Endodermal cell (in vitro differentiated cells): ENCODE measurements at regions not wholly inside any gene's neighbourhood (a gene's known extent, or its start where the extent isn't known, plus 50 kb on each side); places are given as distances from the start of the nearest gene placed in this dataset.

ENCODE experiments used
- DNase-seq: peaks from one replicate; pipeline ENCODE4 v3.0.0-alpha.2; 2017
- H3K27ac ChIP-seq: 2 replicates; pipeline ENCODE4 v1.5.1; 2013; ENCODE audit warnings: mild to moderate bottlenecking, low read depth, low read length, moderate library complexity
- H3K27me3 ChIP-seq: 2 replicates; pipeline ENCODE4 v1.6.1; 2013; ENCODE audit warnings: mild to moderate bottlenecking, low read length, moderate library complexity; ENCODE audit not compliant: insufficient read depth, control insufficient read depth, poor library complexity, severe bottlenecking
- H3K36me3 ChIP-seq: 2 replicates; pipeline ENCODE4 v1.7.0; 2013; ENCODE audit warnings: mild to moderate bottlenecking, low read length, moderate library complexity; ENCODE audit not compliant: control insufficient read depth, insufficient read depth
- H3K4me1 ChIP-seq: one replicate; pipeline ENCODE4 v1.7.0; 2013; ENCODE audit warnings: low read length; ENCODE audit not compliant: control insufficient read depth, insufficient read depth
- H3K4me3 ChIP-seq: 2 replicates; pipeline ENCODE4 v1.5.1; 2013; ENCODE audit warnings: mild to moderate bottlenecking, low read length, moderate library complexity
- H3K9ac ChIP-seq: 2 replicates; pipeline ENCODE4 v1.6.1; 2013; ENCODE audit warnings: mild to moderate bottlenecking, low read length, moderate library complexity; ENCODE audit not compliant: poor library complexity, severe bottlenecking; ENCODE audit errors: extremely low read depth
- H3K9me3 ChIP-seq: 2 replicates; pipeline ENCODE4 v1.6.1; 2013; ENCODE audit warnings: mild to moderate bottlenecking, low read length, moderate library complexity; ENCODE audit not compliant: control insufficient read depth
- H3K27ac Mint-ChIP-seq: 2 replicates; pipeline ENCODE4 v1.8.0; 2020; ENCODE audit warnings: mixed read lengths
- H3K27me3 Mint-ChIP-seq: 2 replicates; pipeline ENCODE4 v1.8.0; 2021; ENCODE audit warnings: mild to moderate bottlenecking, mixed read lengths; ENCODE audit not compliant: insufficient read depth
- H3K36me3 Mint-ChIP-seq: 2 replicates; pipeline ENCODE4 v1.8.0; 2020; ENCODE audit warnings: low read depth, mixed read lengths
- H3K4me1 Mint-ChIP-seq: 2 replicates; pipeline ENCODE4 v1.8.0; 2020; ENCODE audit warnings: mixed read lengths
- H3K4me3 Mint-ChIP-seq: 2 replicates; pipeline ENCODE4 v1.8.0; 2020; ENCODE audit warnings: mild to moderate bottlenecking, moderate library complexity, mixed read lengths
- H3K9me3 Mint-ChIP-seq: 2 replicates; pipeline ENCODE4 v1.8.0; 2020; ENCODE audit warnings: mild to moderate bottlenecking, mixed read lengths
- WGBS, 2 experiments: methylation state at CpG; one replicate each; pipeline versions ENCODE4 v1.1.5 to v1.1.7; 2013; ENCODE audit warnings: missing lambda C conversion rate in 2 of 2, mixed read lengths in 1 of 2; ENCODE audit not compliant: insufficient coverage in 1 of 2, insufficient read length in 1 of 2; 5-methylcytosine and 5-hydroxymethylcytosine counted together
- TF ChIP-seq, protein P1 (sequence below): fragments of 200-600 bp; sonication (generic); conservative IDR thresholded peaks from 2 replicates; pipeline ENCODE4 v1.5.0; 2021; ENCODE audit warnings: antibody characterized with exemption, mild to moderate bottlenecking

DNA sequence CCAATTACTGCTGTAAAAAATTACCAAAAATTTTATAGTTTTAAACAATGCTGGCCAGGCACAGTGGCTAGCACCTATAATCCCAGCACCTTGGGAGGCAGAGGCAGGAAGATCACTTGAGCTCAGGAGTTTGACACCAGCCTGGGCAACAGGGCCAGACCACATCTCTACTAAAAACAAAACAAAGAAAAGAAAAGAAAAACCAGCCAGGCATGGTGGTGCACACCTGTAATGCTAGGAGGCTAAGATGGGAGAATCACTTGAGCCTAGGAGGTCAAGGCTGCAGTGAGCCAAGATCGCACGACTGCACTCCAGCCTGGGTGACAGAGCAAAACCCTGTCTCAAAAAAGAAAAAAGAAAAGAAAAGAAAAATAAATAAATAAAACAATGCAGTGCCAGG is 54.0 kb upstream of the ARID2 start:
- peaks cover 5% of the 10 kb centered on the region for H3K4me1 ChIP-seq
- no peaks in the 10 kb centered on the region for H3K4me1 Mint-ChIP-seq
- H3K9me3 ChIP-seq, result no peaks in the 10 kb centered on the region
- H3K4me3 Mint-ChIP-seq, result no peak overlapping the region
- H3K27me3 ChIP-seq, result peaks cover 48% of the 10 kb centered on the region
- TF ChIP-seq, protein P1, sequence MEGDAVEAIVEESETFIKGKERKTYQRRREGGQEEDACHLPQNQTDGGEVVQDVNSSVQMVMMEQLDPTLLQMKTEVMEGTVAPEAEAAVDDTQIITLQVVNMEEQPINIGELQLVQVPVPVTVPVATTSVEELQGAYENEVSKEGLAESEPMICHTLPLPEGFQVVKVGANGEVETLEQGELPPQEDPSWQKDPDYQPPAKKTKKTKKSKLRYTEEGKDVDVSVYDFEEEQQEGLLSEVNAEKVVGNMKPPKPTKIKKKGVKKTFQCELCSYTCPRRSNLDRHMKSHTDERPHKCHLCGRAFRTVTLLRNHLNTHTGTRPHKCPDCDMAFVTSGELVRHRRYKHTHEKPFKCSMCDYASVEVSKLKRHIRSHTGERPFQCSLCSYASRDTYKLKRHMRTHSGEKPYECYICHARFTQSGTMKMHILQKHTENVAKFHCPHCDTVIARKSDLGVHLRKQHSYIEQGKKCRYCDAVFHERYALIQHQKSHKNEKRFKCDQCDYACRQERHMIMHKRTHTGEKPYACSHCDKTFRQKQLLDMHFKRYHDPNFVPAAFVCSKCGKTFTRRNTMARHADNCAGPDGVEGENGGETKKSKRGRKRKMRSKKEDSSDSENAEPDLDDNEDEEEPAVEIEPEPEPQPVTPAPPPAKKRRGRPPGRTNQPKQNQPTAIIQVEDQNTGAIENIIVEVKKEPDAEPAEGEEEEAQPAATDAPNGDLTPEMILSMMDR, result no peak
- no peak overlapping the region for H3K9ac ChIP-seq
- no peaks in the 10 kb centered on the region for H3K36me3 ChIP-seq
- no peak overlapping the region for H3K27ac ChIP-seq
- H3K9me3 Mint-ChIP-seq, result no peaks in the 10 kb centered on the region
- no peak overlapping the region for H3K27ac Mint-ChIP-seq
- WGBS, 2 experiments, result 100% methylated on average over 2 of the region's 2 CpGs; no CpG with 5 or more reads in 1 of the 2 experiments
- H3K36me3 Mint-ChIP-seq, result no peaks in the 10 kb centered on the region
- DNase-seq, result no peak
- H3K4me3 ChIP-seq, result no peak overlapping the region
- peaks cover 8% of the 10 kb centered on the region for H3K27me3 Mint-ChIP-seq
